GM19438 (cell line): ENCODE measurements at regions not wholly inside any gene's neighbourhood (a gene's known extent, or its start where the extent isn't known, plus 50 kb on each side); places are given as distances from the start of the nearest gene placed in this dataset.
"Not testable (repeated sequence)": the region's sequence is repeated elsewhere in the genome, so short reads cannot be mapped to it uniquely, and the experiment has no call there.

Source experiments
- ATAC-seq: cut with Tn5 transposase; IDR thresholded peaks from one replicate; pipeline ENCODE4 v1.9.1; 2021; ENCODE audit warnings: low read depth; ENCODE audit not compliant: unreplicated experiment

DNA sequence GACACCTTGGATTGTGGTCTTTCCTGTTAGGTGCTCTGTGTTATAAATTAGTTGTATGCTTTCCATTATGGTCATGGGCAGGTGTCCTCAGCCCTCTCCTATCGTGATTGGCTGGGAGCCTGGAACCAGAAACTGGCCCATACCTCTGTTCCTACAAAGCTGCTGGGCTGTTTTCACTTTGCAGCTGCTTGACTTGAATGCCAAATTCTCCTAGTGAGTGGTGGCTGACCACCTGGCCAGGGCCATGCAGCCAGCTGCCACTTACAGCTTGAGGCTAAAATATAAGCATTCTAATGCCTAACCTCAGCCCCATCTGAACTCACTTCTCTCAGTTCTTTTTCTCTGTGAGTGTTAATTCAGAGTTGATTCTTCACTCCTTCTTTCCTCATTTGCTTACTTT lies 239.3 kb upstream of the GBE1 start:
- ATAC-seq, result no peak

DNA sequence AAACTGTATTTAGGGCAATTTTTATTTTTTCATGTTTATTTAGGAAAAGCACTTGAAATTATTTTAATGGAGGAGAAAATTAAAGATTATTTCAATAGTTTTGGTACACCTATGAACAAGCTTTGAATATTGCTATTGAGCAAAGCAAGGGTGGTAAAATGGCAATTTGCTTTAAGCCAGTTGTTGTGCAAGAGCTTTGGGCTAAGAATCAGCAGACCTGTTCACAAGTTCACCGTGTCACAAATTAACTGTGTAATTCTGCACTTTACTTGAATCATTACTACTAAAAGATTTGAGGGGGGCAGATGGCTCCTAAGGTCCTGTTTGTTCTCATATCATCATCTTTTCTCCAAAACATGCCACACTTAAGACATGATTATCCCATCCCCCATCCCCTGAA lies 238.9 kb upstream of the GBE1 start:
- ATAC-seq, result no peak

DNA sequence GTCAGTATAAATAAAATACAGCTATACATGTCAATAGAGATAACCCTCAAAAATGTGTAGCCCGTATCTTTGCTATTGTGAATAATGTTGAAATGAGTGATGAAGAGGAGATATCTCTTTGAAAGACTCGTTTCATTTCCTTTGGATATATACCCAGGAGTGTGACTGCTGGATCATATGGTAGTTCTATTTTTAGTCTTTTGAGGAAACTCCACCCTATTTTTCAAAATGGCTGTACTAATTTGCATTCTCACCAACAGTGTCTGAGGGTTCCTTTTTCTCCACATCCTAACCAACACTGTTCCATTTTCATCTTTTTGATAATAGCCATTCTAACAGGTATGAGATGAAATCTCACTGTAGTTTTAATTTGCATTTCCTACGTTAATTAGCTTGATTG lies 237.5 kb upstream of the GBE1 start:
- no peak for ATAC-seq

DNA sequence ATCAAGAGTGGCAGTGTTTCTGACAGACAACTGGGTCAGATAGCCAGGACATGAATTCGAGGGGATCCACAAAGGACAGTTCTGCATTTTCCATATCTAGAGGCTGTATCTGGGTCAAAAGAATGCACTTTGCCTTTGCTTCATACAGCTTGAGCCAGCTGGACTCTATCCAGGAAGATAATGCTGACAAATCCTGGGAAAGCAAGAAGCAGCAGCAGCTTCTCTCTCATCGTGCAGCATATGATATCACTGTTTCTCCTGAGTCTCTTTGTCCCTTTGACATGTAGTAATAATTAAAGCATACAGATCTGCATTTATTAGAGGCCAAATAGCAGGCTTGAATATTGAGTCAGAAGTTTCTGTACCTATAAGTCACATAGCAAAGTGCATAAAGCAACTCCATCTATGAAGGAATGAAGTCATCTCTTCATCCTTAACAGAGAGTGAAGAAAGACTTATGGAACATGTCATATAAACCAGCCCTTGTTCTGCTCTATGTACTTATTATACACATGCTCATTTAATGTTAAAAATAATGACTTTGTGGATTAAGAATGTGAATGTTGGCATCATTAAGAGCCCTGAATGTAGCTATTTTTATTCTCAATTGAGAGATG lies 236.8 kb upstream of the GBE1 start:
- no peak for ATAC-seq

DNA sequence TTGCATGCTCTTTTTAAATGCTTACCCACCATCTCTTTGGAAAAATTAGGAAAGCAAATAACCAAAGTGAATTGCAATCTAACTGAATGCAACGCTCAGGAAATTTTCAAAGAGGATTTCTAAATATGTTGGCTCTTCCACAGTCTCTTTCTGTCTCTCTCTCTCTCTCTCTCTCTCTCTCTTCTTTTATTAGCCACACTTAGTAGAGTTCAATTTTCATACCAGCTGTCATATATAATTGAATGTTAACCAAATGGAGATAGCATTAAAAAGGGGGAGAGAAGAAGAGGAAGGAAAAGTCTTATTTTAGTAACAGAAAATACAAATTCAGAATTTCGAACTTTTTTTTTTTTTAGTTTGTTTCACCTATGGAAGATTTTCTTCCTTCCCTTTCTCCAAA lies 235.9 kb upstream of the GBE1 start:
- ATAC-seq, result no peak

DNA sequence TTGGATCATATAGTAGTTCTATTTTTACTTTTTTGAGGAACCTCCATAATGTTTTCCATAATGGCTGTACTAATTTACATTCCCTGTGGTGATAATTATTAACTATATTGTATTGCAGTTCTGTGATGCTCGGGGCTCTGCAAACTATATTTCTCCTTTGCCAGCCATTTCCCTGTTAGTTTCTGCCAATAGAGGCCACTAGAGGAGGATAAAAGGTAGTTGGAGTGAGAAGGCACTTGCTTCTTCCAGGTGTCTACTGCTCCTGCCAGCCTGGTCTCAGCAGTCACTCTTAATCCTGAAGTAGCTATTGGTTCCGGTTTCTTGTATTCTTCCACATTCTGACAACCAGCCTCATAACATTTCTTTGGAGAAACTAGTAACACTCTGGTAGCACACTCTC lies 233.9 kb upstream of the GBE1 start:
- ATAC-seq, result no peak

DNA sequence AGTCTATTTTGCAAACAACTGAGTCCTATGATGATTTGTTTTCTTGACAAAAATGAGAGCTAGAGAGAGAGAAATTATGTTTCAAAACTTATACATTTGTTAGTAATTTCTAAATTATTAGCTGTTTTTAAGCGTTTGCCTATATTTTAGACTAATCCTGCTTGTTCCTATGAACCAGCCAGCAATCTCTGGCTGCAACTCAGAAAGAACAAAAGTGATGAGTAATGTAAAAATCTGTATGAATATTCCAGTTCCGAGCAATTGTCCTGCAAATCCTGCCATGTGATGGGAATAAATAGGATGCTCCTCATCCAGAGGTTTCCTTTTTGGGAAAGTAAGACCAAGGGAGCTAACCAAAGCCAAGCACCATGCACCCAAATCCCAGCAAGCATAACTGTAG lies 228.3 kb upstream of the GBE1 start:
- ATAC-seq, result no peak

DNA sequence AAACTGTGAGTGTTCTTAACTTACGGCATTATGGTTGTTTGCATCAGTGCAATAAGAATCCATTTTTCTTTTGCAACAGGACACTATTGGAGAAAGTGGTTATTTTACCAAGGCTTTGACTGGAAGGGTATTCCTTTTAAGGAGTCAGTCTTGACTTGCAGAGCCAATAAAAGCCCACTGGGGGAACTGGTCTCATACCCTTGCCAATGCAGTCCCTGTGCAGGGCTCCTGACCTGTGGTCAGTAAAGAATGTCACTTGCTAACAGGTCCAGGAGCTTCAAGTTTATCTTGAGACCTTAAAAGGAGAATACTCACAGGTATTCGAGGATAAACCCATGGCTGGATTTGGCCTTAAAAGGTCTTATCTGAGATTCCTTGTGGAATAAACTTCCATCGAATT lies 227.8 kb upstream of the GBE1 start:
- no peak for ATAC-seq

DNA sequence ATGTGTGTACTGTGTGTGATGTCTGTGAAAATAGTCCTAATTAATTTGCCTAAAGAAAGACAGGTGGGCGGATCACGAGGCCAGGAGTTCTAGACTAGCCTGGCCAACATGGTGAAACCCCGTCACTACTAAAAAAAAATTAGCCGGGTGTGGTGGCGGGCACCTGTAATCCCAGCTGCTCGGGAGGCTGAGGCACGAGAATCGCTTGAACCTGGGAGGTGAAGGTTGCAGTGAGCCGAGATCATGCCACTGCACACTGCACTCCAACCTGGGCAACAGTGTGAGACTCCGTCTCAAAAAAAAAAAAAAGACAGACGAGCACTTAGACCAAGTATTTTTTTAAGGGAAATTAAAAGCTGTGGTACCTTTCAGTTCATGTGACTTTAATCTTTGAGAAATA lies 226.0 kb upstream of the GBE1 start:
- ATAC-seq, result not testable (repeated sequence)

DNA sequence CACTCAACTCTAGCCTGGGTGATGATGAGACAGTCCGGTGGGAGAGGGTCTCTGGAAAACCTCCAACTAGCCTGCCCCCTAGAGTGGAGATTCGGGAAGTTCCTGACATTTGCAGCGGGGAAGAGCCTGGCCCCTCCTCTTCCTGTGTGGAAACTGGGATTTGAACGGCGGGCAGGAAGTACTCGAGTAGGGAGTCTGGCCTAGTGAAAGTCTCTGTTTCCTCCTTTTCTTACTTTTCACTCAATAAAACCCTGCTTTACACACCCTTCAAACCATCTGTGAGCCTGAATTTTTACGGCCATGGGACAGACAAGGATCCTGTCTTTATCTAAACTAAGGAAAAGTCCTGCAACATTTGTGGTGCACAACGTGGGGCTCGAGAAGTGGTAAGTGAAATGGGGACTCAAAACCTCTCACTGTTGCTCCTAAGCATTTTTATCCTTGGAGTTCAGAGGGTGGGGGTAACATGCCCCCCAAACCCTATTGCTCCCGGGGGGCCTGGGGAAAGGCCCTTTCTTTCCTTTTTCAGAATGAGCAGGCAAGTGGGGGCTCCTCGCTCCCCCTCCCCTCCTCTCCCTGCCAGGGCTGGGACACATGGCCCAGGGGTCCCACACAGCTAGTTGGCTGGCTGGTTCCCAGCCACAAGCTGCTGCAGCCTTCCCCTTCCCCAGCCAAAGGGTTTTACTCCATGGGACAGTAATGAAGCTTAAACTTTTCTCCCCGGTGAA lies 224.7 kb upstream of the GBE1 start:
- no peak for ATAC-seq

DNA sequence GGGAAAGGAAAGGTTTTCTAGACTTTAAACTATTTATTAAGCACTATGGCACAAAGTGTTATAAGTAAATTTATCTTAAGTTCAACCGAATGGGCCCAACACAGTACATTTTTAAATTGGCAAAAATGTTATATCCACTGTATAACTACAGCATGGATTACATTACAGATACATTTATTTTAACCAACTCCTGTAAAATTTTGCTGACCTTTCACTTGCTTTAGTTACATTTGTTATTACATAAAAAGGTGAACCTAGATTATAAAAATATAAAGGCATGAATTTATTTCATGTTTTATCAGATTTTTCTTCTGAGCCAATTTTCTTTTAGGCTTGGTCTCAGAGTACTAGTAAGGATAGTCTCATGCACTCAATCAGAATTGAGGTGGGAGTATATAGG lies 221.9 kb upstream of the GBE1 start:
- ATAC-seq, result no peak

DNA sequence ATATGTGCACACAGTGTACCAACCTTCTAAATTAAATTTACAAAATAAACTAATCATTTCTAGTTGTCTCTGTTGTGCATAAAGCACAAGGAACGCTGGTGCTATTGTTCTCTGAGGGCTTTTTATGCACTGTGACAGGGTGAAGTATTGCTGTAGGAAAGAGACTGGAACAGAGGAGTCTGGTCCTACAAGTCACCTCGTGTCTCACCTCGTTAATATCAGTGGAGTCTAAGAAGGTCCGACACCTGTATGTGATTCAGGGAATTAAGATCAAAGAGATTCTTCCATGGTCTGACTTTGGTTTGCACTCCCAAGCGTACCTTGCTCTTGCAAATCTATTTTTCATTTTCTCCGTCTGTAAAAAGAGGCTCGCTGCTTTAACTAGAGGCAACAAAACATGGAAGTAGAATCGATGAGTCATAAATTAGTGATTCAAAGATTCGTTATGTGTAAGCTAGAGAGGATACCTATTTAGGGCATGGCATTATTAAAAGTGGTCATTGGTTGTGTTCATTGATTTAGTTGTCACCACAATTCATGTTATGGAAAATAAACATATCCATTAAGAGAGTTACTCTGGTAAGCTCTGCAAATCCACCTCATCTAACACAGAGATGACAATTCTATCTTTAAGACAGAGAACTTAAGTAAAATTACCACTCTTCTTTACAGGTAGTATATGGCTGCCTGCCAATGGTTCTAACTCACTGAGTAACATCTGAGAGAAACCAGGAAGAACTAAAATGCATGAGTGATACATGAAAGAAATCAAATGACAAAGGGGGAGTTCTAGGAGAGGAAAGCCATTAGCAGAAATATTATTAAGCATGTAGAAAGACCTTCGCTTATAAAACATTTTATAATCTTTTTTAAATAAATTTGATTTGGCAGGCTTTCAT lies 219.4 kb upstream of the GBE1 start:
- no peak for ATAC-seq

DNA sequence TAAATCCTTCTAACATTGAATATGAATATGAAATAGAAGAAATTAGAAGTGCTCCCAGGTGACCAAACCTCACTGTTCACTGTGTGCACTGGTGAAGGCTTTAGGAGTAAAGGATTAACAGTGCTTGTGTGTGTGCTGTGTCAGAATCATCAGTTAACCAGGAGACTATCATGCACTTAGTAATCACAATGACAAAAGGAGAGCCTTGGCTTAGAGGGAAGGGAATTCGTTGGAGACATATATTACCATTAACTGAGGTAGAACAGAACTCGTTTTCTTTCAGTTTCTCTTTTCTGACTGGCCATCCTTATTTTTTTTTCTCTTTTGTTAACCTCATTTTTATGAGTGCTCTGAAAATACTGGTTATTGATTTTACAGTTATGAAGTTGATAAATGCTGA lies 213.3 kb upstream of the GBE1 start:
- ATAC-seq, result no peak

DNA sequence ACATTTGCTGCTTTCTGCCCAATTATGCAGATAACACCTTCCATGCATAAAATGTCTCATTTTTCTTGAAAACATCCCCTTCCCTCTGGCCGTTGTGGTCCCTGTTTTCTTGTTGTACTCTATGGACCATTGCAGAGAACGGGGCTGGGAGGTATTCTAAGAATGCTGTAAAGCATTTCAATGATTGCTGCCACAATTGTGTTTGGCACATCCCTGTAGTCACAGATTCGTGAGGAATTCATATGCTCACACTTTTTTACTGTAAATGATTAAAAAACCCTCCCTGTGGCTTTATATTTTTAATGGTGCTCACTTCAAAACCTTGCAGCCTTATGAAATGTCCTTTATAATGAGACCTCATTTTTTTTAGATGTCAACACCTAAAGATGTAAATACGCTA lies 207.2 kb upstream of the GBE1 start:
- no peak for ATAC-seq

DNA sequence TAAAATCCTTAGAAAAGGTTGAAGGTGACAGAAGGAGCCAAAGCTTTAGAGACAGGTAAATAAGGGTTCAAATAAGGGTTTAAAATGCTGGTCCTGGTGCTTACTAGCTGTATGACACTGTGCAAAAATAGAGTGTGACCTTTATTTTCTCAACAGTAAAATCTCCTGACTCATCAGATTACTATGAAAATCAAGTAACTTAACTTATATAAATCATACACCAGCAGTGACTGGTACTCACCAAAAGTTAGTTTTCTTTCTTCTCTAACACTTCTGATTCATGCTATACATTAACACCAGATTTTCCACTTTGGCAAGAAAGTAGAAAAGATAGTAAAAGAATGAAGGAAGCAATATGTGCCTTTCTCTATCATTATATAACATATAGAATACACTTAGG lies 205.9 kb upstream of the GBE1 start:
- no peak for ATAC-seq

DNA sequence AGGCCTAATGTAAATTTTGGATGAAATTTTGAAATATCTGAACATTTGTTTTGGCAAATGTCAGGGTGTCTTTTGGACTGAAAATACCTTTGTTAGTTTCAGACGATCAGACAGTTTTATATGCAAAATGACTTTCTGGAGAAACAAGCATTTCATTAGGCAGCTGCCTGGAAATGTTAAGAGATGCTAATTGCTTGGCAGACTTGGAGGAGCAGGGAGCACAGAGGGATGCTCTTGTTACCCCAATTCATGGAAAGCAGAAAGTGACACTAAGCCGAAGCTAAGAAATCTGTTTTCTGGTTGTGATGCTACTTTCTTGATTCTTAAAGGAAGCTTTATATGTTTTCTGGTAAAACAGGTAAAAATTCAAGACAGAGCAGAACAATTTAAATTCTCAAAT lies 204.3 kb upstream of the GBE1 start:
- ATAC-seq, result no peak

DNA sequence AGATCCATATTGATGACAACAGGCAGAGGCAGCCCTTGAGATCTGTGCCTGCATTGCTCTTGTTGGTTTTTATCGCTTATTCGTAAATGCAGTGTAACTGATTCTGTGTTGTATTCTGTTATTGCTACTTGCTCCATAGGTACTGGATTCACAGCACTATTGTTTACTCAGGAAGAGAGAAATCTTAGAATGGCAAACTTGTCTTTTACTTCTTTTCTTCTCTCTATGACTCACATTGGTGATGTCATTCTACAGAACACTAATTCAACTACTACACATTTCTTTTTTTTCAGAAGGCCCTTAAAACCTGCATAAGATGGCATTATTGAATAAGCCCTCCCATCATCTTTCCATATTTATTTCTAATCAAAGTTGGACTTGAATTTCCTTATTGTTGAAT lies 201.0 kb upstream of the GBE1 start:
- no peak for ATAC-seq

DNA sequence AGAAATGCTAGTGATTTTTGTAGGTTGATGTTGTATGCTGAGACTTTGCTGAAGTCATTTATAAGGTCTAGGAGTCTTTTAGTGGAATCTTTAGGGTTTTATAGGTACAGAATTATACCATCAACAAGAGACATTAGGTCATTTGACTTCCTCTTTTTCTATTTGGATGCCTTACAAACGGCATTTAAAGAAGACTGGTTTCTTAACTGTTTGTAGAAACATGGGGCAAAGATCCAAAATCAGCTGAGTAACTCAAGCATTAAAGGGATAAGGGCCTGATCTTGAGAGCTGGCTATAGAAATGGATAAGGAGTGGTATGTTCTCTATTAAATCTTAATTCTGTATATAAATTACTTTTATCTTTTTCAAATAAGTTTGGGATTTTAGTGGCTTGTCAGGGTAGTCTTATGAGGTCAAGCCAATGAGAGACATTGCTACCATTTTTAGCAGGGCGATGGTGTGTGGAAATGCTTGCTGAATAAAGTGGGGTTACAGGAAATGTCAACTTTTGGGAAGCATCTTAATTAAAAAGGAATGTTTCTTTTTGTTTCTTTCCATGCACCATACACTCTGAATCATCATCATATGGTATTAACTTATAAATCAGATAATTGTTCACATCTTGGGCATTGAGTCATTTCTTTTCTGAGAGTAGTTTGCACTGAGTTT lies 197.7 kb upstream of the GBE1 start:
- ATAC-seq, result no peak

DNA sequence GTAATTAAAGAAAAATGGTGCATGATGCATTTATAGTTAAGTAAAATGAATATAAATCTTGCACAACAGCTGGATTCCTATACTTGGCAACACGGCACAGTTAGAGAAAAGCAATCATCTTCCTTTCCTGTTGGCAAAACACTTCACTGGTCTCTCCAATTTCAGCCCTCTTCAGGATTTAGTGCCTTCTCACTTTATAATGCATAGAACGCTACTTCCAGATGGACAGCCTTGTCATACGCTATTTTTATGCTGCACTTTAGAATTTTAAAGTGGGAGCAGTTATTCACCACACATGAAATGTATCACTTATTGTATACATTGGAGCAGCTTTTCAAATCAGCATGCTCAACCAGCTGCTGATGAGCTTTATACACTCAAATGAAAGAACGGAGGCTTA lies 194.4 kb upstream of the GBE1 start:
- no peak for ATAC-seq

DNA sequence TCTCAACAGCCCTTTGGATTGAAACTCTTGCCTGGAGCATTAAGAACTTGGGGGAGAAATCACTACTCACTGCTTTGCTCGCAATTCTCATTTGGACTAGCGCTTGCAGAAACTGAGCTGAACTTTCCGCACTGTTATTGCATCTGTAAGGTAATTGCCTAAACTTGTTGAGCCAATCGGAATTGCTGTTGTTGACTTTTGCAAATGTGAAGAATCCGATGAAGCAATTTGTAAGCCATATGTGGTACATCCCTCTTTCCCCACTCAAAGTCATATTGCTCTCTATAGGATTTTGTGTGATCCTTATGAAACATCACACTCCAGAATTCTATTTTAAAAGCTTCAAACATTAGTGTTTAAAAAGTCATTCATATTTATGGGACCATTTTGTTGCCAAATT lies 191.7 kb upstream of the GBE1 start:
- ATAC-seq, result no peak

DNA sequence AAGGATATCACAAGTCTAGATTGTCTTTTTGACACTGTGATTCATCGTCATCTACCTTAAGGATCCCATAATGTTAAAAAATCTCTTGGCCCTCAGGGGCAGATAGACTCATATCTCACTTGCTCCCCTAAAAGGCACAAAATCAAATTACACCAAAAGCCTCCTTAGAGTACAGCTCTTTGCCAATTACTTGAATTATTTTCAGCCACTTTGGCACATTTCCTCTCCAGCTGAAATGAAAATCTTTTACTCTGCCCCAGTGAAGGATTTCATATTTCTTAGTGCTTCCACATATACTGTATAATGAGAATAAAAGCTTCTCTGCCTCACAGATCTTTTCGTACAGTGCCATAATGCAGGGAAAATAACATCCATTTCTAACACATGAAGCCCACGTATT lies 190.7 kb upstream of the GBE1 start:
- no peak for ATAC-seq
